Duodenal mucosa (tissue), 2 donors: ENCODE measurements at regions not wholly inside any gene's neighbourhood (a gene's known extent, or its start where the extent isn't known, plus 50 kb on each side); places are given as distances from the start of the nearest gene placed in this dataset.

ENCODE experiments used
- H3K27ac ChIP-seq: one replicate; pipeline ENCODE4 v1.7.0; 2013; ENCODE audit warnings: low read depth, low read length
- H3K27me3 ChIP-seq, 2 donors: one replicate each; pipeline ENCODE4 v1.7.0; 2013; ENCODE audit warnings: low read length in 2 of 2, control low read depth in 1 of 2; ENCODE audit not compliant: insufficient read depth in 2 of 2, control insufficient read depth in 1 of 2
- H3K36me3 ChIP-seq, 2 donors: one replicate each; pipeline ENCODE4 v1.7.0; 2013; ENCODE audit warnings: low read length in 2 of 2, control low read depth in 1 of 2; ENCODE audit not compliant: insufficient read depth in 2 of 2, control insufficient read depth in 1 of 2
- H3K4me1 ChIP-seq, 2 donors: one replicate each; pipeline ENCODE4 v1.7.0; 2013; ENCODE audit warnings: low read length in 2 of 2, control low read depth in 1 of 2; ENCODE audit not compliant: insufficient read depth in 2 of 2, control insufficient read depth in 1 of 2
- H3K4me3 ChIP-seq, 2 donors: one replicate each; pipeline ENCODE4 v1.7.0; 2013; ENCODE audit warnings: low read length in 2 of 2, low read depth in 1 of 2
- H3K9ac ChIP-seq, 2 donors: one replicate each; pipeline ENCODE4 v1.7.0; 2013; ENCODE audit warnings: low read length in 2 of 2, low read depth in 1 of 2
- H3K9me3 ChIP-seq, 2 donors: one replicate each; pipeline ENCODE4 v1.7.0; 2013; ENCODE audit warnings: low read length in 2 of 2, control low read depth in 1 of 2; ENCODE audit not compliant: control insufficient read depth in 1 of 2

DNA sequence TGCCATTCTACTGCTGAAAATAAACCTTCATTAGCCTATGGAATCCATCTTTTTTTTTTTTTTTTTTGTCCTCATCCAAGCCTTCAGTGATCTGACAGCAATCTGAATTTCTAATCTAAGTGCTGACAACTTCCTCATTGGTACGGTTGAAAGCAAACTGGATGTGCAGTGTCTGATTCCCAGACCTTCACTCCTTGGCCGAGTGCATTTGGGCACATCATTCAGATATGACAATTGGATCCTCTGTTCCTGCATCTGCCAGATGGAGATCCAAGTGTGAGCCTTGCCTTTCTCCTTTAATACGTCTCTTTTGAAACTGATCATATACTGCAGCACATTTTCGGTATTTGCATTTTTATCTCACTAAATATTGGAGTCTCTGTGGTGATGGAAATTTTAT is 713.1 kb downstream of the DCDC2C start:
- no peaks in the 10 kb centered on the region for H3K27me3 ChIP-seq
- H3K4me3 ChIP-seq = no peak overlapping the region
- no peak overlapping the region for H3K27ac ChIP-seq
- H3K9me3 ChIP-seq = peaks cover 13 to 29% of the 10 kb centered on the region in 2 donors
- H3K4me1 ChIP-seq = no peaks in the 10 kb centered on the region
- no peak overlapping the region for H3K9ac ChIP-seq
- no peaks in the 10 kb centered on the region for H3K36me3 ChIP-seq

DNA sequence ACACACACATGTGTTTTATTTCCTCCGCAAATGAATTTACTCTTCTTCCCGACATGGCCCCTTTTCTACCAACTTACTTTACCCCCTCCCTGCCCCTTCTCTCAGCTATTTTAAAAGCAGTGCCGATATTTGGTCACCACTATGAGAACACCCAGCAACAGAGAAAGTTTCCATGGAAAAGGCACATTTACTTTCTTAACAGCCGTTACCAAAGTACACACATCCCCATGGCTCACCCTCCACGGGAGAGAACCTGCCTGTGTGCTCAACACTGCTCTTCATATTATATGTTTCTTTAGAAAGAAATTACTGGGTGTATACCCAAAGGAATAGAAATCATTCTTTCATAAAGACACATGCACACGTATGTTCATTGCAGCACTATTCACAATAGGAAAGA is 714.4 kb downstream of the DCDC2C start:
- Histone ChIP-seq H3K27ac (no peak overlapping the region), H3K4me1 (no peaks in the 10 kb centered on the region), H3K36me3 (no peaks in the 10 kb centered on the region), H3K9ac (no peak overlapping the region), H3K9me3 (peaks cover 17 to 20% of the 10 kb centered on the region in 2 donors), H3K27me3 (no peaks in the 10 kb centered on the region), H3K4me3 (no peak overlapping the region)

DNA sequence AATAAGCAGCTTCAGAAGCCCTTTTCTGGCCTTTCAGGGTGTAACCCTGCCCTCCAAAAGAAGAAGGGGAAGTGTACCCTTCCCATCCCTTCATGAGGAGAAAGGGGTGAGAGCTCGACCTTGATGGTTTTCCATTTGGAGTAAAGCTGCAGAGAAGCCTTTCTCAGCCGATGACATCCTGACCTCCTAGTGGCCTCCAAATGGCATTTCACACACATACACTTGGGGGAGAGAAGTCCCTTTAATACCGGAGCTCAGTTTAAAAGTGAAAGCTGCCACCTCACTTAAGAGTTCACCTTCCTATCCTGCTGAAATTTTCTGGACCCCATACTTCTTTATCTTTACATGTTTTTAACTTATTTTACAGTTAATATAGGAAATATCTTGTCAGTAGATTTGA is 716.7 kb downstream of the DCDC2C start:
- Histone ChIP-seq H3K27ac (no peak overlapping the region), H3K36me3 (no peaks in the 10 kb centered on the region), H3K27me3 (no peaks in the 10 kb centered on the region), H3K4me1 (no peaks in the 10 kb centered on the region), H3K4me3 (no peak overlapping the region), H3K9me3 (peaks cover 22 to 23% of the 10 kb centered on the region in 2 donors), H3K9ac (no peak overlapping the region)

DNA sequence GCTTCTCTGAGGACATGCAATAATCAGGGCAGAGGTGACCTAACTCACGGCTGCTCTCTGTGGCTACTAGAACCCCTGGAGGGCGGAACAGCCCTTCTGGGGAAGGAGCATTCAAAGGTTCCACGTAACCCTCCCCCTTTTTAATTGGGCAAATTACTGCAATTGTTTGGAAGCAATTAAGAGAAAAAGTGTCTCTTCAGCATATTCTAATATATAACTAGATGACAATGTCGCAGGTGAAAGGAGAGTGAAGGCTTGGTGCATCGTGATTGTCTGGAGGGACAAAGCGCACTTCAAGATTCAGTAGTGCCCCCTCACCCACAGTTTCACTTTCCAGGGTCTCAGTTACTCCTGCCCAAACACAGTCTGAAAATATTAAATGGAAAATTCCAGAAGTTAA is 720.8 kb downstream of the DCDC2C start:
- no peak overlapping the region for H3K9ac ChIP-seq
- H3K27ac ChIP-seq = no peak overlapping the region
- H3K36me3 ChIP-seq = no peaks in the 10 kb centered on the region

DNA sequence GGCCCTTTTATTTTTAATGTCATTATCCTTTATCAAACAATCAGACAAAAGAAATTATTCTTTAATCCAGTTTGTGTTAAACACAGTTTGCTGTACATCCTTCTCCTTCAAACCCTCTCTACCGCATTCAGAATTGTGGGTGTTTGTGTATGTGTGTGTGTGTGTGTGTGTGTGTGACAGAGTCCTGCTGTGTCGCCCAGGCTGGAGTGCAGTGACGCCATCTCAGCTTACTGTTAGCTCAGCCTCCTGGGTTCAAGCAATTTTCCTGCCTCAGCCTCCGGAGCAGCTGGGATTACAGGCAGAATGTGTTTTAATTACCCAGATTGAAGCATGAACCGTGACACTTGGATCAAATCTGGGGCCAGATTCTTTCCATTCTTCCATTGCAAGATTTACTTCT is 723.7 kb downstream of the DCDC2C start:
- Histone ChIP-seq H3K9me3 (peaks cover 17 to 20% of the 10 kb centered on the region in 2 donors), H3K27ac (no peak overlapping the region), H3K27me3 (no peaks in the 10 kb centered on the region), H3K36me3 (no peaks in the 10 kb centered on the region), H3K9ac (no peak overlapping the region), H3K4me3 (no peak overlapping the region), H3K4me1 (no peaks in the 10 kb centered on the region)

More for the DNA sequence above, 720.8 kb downstream of the DCDC2C start:
- Histone ChIP-seq H3K4me1 (no peaks in the 10 kb centered on the region), H3K9me3 (peaks cover 24 to 30% of the 10 kb centered on the region in 2 donors), H3K27me3 (no peaks in the 10 kb centered on the region), H3K4me3 (no peak overlapping the region)

DNA sequence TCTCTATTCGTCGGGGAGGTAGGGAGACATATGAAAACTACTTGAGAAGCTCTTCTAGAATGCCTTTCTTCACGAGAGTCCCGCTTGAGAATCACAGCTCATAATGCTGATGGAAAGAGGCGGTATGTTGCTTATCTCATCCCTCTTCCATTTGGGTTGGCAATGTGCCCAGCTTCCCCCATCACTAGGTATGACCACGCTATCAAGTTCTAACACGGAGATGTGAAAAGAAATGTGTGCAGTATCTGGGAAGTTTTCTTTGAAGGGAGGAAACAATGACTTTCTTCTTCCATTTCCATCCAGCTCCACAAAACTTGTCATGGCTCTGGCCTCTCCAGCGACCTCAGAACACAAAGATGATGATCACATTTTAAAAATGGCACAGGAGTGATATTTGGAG is 742.4 kb downstream of the DCDC2C start:
- Histone ChIP-seq H3K27me3 (no peaks in the 10 kb centered on the region), H3K9ac (no peak overlapping the region), H3K9me3 (peaks cover 4 to 5% of the 10 kb centered on the region in 2 donors), H3K36me3 (no peaks in the 10 kb centered on the region), H3K4me1 (no peaks in the 10 kb centered on the region), H3K27ac (no peak overlapping the region), H3K4me3 (no peak overlapping the region)

DNA sequence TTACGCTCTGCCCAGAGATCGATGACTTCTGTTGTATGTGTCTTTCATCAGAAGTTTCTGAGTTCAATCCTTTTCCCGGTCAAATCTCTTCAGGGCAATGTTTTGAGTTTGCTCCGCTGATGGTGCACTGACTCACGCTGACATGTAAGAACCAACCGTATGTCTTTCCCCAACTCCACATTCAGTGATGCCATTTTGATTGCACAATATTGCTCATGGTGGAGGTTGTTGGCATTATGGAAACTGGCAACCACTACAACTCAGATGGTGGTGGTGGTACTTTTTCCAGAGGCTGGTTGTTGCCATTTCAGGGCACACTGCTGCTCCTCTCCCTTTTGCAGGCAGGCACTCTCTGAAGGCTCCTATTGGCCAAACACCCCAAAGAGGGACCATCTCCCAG is 751.5 kb downstream of the DCDC2C start:
- no peaks in the 10 kb centered on the region for H3K27me3 ChIP-seq
- no peak overlapping the region for H3K4me3 ChIP-seq
- peaks cover 0 to 8% of the 10 kb centered on the region in 2 donors for H3K9me3 ChIP-seq
- no peaks in the 10 kb centered on the region for H3K4me1 ChIP-seq
- no peak overlapping the region for H3K27ac ChIP-seq
- H3K36me3 ChIP-seq = no peaks in the 10 kb centered on the region
- no peak overlapping the region for H3K9ac ChIP-seq

DNA sequence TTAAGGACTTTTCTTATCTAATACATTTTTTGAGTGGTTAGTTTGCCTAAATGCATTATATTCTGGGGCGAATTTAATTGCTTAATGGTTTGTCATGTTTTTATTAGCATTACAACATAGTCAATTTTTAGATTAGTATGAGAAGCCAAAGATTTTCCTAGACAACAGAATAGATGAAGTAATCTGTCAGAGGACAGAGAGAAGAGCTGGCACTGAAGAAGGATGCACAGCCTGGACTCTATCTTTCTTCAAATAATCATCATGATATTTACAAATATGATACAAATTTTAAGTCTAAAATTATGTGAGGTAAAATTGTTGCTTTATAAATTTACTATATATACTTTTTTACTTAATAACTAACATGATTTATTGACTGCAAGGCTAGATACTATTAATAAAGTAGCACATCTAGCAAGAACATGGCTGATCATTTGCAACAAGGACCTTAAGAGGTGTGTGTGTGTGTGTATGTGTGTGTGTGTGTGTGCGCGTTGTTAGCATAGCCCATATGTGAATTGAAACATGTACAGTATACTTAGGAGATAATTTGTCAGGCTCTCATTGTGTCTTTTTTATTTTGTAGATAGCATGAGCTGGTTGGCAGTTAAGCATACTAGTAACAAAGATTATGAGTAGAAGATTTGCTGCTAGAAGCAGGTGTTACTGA is 752.2 kb downstream of the DCDC2C start:
- Histone ChIP-seq H3K4me1 (no peaks in the 10 kb centered on the region), H3K27me3 (no peaks in the 10 kb centered on the region), H3K36me3 (no peaks in the 10 kb centered on the region), H3K9me3 (peaks cover 0 to 8% of the 10 kb centered on the region in 2 donors), H3K4me3 (no peak overlapping the region), H3K9ac (no peak overlapping the region), H3K27ac (no peak overlapping the region)

DNA sequence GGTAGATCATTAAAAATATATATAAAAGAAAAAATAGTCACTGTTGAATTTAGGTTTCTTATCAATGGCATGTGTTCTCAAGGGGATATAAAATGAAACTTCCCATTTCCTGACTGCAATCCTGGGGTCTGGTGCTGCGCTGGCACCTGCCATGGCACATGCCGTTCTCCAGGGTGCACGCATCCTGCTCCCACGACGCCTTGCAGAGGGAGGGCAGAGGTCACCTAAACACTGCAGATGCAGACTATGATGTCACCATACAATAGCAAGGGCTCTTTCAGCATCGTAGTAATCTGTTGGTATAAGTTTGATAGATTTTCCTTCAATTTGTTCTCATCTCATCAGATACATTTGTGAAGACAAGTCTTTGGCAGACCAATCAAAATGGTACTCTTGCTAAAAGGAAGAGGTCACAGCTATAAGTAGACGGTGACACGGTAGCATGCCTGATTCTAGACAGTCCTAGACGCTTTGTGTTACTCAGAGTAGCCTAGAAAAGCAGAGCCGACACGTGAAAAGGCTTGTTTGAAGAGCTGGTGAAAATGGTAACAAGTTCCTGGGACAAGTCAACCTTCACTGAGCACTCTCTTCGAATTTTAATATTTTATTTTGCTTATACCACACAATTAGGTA is 761.4 kb downstream of the DCDC2C start:
- Histone ChIP-seq H3K27ac (no peak overlapping the region), H3K4me1 (no peaks in the 10 kb centered on the region), H3K9ac (no peak overlapping the region), H3K27me3 (no peaks in the 10 kb centered on the region), H3K4me3 (no peak overlapping the region), H3K36me3 (no peaks in the 10 kb centered on the region), H3K9me3 (peaks cover 0 to 16% of the 10 kb centered on the region in 2 donors)

DNA sequence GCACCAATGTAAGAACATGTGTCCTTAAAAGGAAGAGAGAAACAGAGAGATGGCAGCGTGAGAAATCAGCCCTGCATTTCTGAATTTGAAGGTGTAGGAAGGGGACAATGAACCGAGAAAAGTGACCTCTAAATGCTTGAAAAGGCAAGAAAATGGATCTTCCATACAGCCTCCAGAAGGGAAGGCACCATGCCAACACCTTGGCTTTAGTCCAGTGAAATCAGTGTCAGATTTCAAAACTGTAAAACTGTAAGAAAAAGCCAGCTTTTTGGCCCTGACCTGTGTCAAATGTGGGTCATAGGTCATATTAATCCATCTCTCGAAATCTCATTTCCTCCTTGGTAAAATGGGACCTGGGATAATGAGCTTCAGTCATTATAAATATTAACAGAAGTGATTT is 762.3 kb downstream of the DCDC2C start:
- H3K27me3 ChIP-seq = no peaks in the 10 kb centered on the region
- no peak overlapping the region for H3K27ac ChIP-seq
- no peak overlapping the region for H3K4me3 ChIP-seq
- H3K4me1 ChIP-seq = no peaks in the 10 kb centered on the region
- H3K9ac ChIP-seq = no peak overlapping the region
- peaks cover 0 to 18% of the 10 kb centered on the region in 2 donors for H3K9me3 ChIP-seq
- no peaks in the 10 kb centered on the region for H3K36me3 ChIP-seq
